ENCODE measurements at regions not wholly inside any gene's neighbourhood (a gene's known extent, or its start where the extent isn't known, plus 50 kb on each side); places are given as distances from the start of the nearest gene placed in this dataset.

- Histone ChIP-seq H3K9me3 (ENCODE audit: control insufficient read depth, insufficient read depth, low read length) (no peaks in the 10 kb centered on the region), H3K27ac (ENCODE audit: low read depth, low read length) (no peak overlapping the region)
Observed at GRCh38 chr3:17836919-17837318, 94.5 kb upstream of the TBC1D5 start.

DNA sequence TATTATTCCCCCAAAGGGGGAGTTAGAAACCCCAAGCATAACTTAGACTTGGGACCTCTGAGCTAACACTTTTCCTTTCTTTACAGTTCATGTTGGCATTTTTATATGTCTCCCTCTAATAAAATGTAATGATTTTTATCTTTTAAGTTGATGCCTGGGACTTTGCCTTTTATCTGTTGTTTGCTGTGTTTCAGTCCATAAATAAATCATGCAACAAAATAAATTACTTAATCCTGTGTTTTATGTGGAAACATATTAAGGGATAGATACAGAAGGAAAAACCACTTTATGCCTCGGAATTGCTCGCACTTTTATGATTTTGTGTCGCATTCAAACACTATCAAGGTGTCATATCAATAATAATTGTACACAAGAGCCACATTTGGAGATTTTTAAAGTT, 93.7 kb upstream of the TBC1D5 start:
- Histone ChIP-seq H3K4me3 (ENCODE audit: low read depth, low read length) (no peak overlapping the region), H3K9ac (ENCODE audit: low read depth, low read length) (no peak overlapping the region), H3K36me3 (ENCODE audit: control insufficient read depth, insufficient read depth, low read length) (no peaks in the 10 kb centered on the region), H3K4me1 (ENCODE audit: control insufficient read depth, insufficient read depth, low read length) (peaks cover 18% of the 10 kb centered on the region), H3K27me3 (ENCODE audit: control insufficient read depth, insufficient read depth, low read length) (no peaks in the 10 kb centered on the region), H3K9me3 (ENCODE audit: control insufficient read depth, insufficient read depth, low read length) (no peaks in the 10 kb centered on the region), H3K27ac (ENCODE audit: low read depth, low read length) (no peak overlapping the region)

More at GRCh38 chr3:17836919-17837318, 94.5 kb upstream of the TBC1D5 start:
- Histone ChIP-seq H3K27me3 (ENCODE audit: control insufficient read depth, insufficient read depth, low read length) (no peaks in the 10 kb centered on the region), H3K4me3 (ENCODE audit: low read depth, low read length) (no peak overlapping the region), H3K9ac (ENCODE audit: low read depth, low read length) (no peak overlapping the region), H3K4me1 (ENCODE audit: control insufficient read depth, insufficient read depth, low read length) (peaks cover 18% of the 10 kb centered on the region), H3K36me3 (ENCODE audit: control insufficient read depth, insufficient read depth, low read length) (no peaks in the 10 kb centered on the region)

DNA sequence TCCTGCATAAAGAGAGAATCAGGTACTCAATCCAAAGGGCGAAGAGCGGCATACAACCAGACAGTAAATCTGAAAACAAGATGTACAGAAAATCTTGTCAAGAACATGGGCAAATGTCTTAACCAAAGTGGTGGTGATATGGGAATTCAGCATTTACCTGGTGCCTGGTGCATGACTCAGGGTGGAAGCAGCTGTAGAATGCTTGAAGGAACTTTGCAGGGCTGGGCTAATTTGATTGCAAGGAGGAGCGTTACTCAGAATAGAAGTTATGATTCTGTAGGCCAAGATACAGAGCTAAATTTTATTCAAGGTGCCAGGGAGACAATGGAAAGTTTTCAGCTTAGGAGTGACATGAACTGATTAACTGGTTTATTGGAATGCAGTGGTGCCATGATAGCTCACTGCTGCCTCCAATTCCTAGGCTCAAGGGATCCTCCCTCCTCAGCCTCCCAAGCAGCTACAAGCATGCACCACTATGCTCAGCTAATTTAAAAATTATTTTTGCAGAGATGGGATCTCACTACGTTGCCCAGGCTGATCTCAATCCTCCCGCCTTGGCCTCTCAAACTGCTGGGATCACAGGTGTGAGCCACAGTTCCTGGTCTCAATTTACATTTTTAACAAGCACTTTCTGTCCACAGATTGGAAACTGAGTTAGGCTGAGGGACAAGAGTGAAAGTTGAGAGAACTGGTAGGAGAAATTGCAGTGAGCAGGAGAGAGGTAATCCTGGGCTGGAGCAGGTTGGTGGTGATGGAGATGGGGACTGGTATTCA, 91.5 kb upstream of the TBC1D5 start:
- peaks cover 12% of the 10 kb centered on the region; the same call in 1 of the 2 replicates for H3K4me1 ChIP-seq (ENCODE audit: control insufficient read depth, insufficient read depth, low read length)
- no peak overlapping the region for H3K4me3 ChIP-seq (ENCODE audit: low read depth, low read length)
- no peaks in the 10 kb centered on the region for H3K36me3 ChIP-seq (ENCODE audit: control insufficient read depth, insufficient read depth, low read length)
- H3K27me3 ChIP-seq (ENCODE audit: control insufficient read depth, insufficient read depth, low read length): no peaks in the 10 kb centered on the region
- H3K9me3 ChIP-seq (ENCODE audit: control insufficient read depth, insufficient read depth, low read length): no peaks in the 10 kb centered on the region
- H3K27ac ChIP-seq (ENCODE audit: low read depth, low read length): no peak overlapping the region
- H3K9ac ChIP-seq (ENCODE audit: low read depth, low read length): no peak overlapping the region

DNA sequence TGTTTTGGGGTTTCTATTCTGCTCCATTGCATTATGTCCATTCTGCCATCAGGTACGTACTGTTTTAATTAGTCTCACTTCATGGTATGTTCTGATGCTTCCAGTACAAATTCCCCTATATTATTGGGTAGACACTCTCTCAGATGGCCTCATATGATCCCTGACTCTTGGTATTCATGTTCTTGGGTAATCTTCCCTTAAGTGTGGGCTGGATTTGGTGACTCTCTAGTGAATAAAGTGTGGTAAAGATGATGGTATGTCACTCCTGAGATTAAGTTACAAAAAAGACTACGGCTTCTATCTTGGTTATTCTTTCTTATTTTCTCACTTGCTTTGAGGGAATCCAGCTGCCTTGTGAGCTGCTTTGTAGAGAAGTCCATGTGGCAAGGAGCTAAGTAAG, 89.6 kb upstream of the TBC1D5 start:
- Histone ChIP-seq H3K4me1 (ENCODE audit: control insufficient read depth, insufficient read depth, low read length) (peaks cover 5% of the 10 kb centered on the region; the same call in 1 of the 2 replicates), H3K27ac (ENCODE audit: low read depth, low read length) (no peak overlapping the region), H3K27me3 (ENCODE audit: control insufficient read depth, insufficient read depth, low read length) (no peaks in the 10 kb centered on the region), H3K4me3 (ENCODE audit: low read depth, low read length) (no peak overlapping the region), H3K36me3 (ENCODE audit: control insufficient read depth, insufficient read depth, low read length) (no peaks in the 10 kb centered on the region), H3K9ac (ENCODE audit: low read depth, low read length) (no peak overlapping the region), H3K9me3 (ENCODE audit: control insufficient read depth, insufficient read depth, low read length) (no peaks in the 10 kb centered on the region)

GRCh38 chr3:17831366-17831765, 88.9 kb upstream of the TBC1D5 start:
- Histone ChIP-seq H3K27me3 (ENCODE audit: control insufficient read depth, insufficient read depth, low read length) (no peaks in the 10 kb centered on the region), H3K27ac (ENCODE audit: low read depth, low read length) (no peak overlapping the region), H3K9ac (ENCODE audit: low read depth, low read length) (no peak overlapping the region), H3K9me3 (ENCODE audit: control insufficient read depth, insufficient read depth, low read length) (no peaks in the 10 kb centered on the region), H3K4me1 (ENCODE audit: control insufficient read depth, insufficient read depth, low read length) (no peaks in the 10 kb centered on the region), H3K36me3 (ENCODE audit: control insufficient read depth, insufficient read depth, low read length) (no peaks in the 10 kb centered on the region), H3K4me3 (ENCODE audit: low read depth, low read length) (no peak overlapping the region)

DNA sequence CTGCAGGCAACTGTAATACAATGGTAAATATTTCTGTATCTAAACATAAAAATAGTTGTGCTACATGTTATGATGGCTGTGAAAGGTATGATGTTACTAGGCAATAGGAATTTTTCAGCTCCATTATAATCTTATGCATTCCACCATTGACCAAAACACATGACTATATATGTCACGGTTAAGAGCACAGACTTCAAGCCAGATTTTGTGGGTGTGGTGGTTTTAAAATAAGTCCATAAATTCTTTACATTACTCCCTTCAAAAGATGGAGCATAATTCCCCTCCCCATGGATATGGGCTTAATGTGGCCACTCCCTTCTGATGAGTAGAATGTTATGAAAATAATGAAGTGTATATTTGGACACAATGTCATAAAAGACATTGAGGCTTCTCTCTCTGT, 88.4 kb upstream of the TBC1D5 start:
- Histone ChIP-seq H3K27me3 (ENCODE audit: control insufficient read depth, insufficient read depth, low read length) (no peaks in the 10 kb centered on the region), H3K27ac (ENCODE audit: low read depth, low read length) (no peak overlapping the region), H3K36me3 (ENCODE audit: control insufficient read depth, insufficient read depth, low read length) (no peaks in the 10 kb centered on the region), H3K4me3 (ENCODE audit: low read depth, low read length) (no peak overlapping the region), H3K9me3 (ENCODE audit: control insufficient read depth, insufficient read depth, low read length) (no peaks in the 10 kb centered on the region), H3K9ac (ENCODE audit: low read depth, low read length) (no peak overlapping the region), H3K4me1 (ENCODE audit: control insufficient read depth, insufficient read depth, low read length) (no peaks in the 10 kb centered on the region)

GRCh38 chr3:17828388-17828787, 86.0 kb upstream of the TBC1D5 start:
- Histone ChIP-seq H3K27me3 (ENCODE audit: control insufficient read depth, insufficient read depth, low read length) (no peaks in the 10 kb centered on the region), H3K9me3 (ENCODE audit: control insufficient read depth, insufficient read depth, low read length) (no peaks in the 10 kb centered on the region), H3K9ac (ENCODE audit: low read depth, low read length) (no peak overlapping the region), H3K4me1 (ENCODE audit: control insufficient read depth, insufficient read depth, low read length) (no peaks in the 10 kb centered on the region), H3K27ac (ENCODE audit: low read depth, low read length) (no peak overlapping the region), H3K4me3 (ENCODE audit: low read depth, low read length) (no peak overlapping the region), H3K36me3 (ENCODE audit: control insufficient read depth, insufficient read depth, low read length) (no peaks in the 10 kb centered on the region)

DNA sequence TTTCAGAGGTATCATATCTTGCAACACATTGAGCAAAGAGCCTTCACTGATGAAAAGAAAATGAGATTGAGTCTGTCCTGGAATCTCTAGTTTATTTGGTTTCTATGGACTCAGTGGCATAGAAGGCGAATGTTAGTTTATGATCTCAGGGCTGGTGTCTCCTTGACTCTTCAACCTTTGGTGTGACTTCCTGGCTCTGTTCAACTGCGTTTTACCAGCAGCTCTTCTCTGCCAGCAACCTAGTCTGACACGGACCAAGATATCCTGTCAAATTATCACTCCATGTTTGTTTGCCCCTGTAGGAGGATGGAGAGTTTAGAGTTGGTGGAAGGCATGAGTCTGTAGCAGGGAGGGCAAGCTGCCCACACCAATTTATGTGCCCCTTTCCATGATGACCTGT, 82.9 kb upstream of the TBC1D5 start:
- H3K9me3 ChIP-seq (ENCODE audit: control insufficient read depth, insufficient read depth, low read length): no peaks in the 10 kb centered on the region
- H3K36me3 ChIP-seq (ENCODE audit: control insufficient read depth, insufficient read depth, low read length): no peaks in the 10 kb centered on the region
- H3K4me1 ChIP-seq (ENCODE audit: control insufficient read depth, insufficient read depth, low read length): no peaks in the 10 kb centered on the region
- H3K9ac ChIP-seq (ENCODE audit: low read depth, low read length): no peak overlapping the region
- H3K27ac ChIP-seq (ENCODE audit: low read depth, low read length): no peak overlapping the region
- H3K4me3 ChIP-seq (ENCODE audit: low read depth, low read length): no peak overlapping the region
- H3K27me3 ChIP-seq (ENCODE audit: control insufficient read depth, insufficient read depth, low read length): no peaks in the 10 kb centered on the region

GRCh38 chr3:17823816-17824215, 81.4 kb upstream of the TBC1D5 start:
- H3K4me3 ChIP-seq (ENCODE audit: low read depth, low read length): no peak overlapping the region
- H3K9ac ChIP-seq (ENCODE audit: low read depth, low read length): no peak overlapping the region
- no peaks in the 10 kb centered on the region for H3K4me1 ChIP-seq (ENCODE audit: control insufficient read depth, insufficient read depth, low read length)
- H3K27me3 ChIP-seq (ENCODE audit: control insufficient read depth, insufficient read depth, low read length): no peaks in the 10 kb centered on the region
- H3K27ac ChIP-seq (ENCODE audit: low read depth, low read length): no peak overlapping the region
- H3K9me3 ChIP-seq (ENCODE audit: control insufficient read depth, insufficient read depth, low read length): no peaks in the 10 kb centered on the region
- H3K36me3 ChIP-seq (ENCODE audit: control insufficient read depth, insufficient read depth, low read length): no peaks in the 10 kb centered on the region

DNA sequence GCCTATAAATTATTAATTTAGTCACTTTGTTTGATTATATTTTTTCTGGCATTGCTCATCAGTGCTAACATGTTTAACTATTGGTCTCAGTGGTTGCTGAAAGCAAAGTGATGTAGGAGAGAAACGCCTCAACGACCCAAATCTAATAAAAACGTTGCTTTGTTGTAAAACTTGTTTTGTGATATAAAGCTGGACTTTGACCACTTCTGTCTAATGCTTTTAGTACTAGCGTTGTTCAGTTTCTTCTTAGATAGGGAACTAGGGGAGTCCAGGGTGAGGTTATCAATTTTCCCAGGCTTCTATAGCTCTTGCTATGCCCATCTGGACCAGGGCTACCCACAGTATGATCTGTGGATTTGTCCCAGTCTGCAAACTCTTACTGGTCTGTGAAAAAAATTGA, 80.6 kb upstream of the TBC1D5 start:
- Histone ChIP-seq H3K36me3 (ENCODE audit: control insufficient read depth, insufficient read depth, low read length) (no peaks in the 10 kb centered on the region), H3K9ac (ENCODE audit: low read depth, low read length) (no peak overlapping the region), H3K9me3 (ENCODE audit: control insufficient read depth, insufficient read depth, low read length) (no peaks in the 10 kb centered on the region; the same call in 1 of the 2 replicates)

GRCh38 chr3:17820704-17821103, 78.3 kb upstream of the TBC1D5 start:
- H3K9me3 ChIP-seq (ENCODE audit: control insufficient read depth, insufficient read depth, low read length): no peaks in the 10 kb centered on the region; the same call in 1 of the 2 replicates
- H3K4me1 ChIP-seq (ENCODE audit: control insufficient read depth, insufficient read depth, low read length): no peaks in the 10 kb centered on the region
- H3K27me3 ChIP-seq (ENCODE audit: control insufficient read depth, insufficient read depth, low read length): no peaks in the 10 kb centered on the region
- no peak overlapping the region for H3K9ac ChIP-seq (ENCODE audit: low read depth, low read length)
- no peak overlapping the region for H3K27ac ChIP-seq (ENCODE audit: low read depth, low read length)
- no peak overlapping the region for H3K4me3 ChIP-seq (ENCODE audit: low read depth, low read length)
- no peaks in the 10 kb centered on the region for H3K36me3 ChIP-seq (ENCODE audit: control insufficient read depth, insufficient read depth, low read length)

More for the DNA sequence above, 80.6 kb upstream of the TBC1D5 start:
- no peaks in the 10 kb centered on the region for H3K27me3 ChIP-seq (ENCODE audit: control insufficient read depth, insufficient read depth, low read length)
- no peak overlapping the region for H3K4me3 ChIP-seq (ENCODE audit: low read depth, low read length)
- H3K27ac ChIP-seq (ENCODE audit: low read depth, low read length): no peak overlapping the region
- no peaks in the 10 kb centered on the region for H3K4me1 ChIP-seq (ENCODE audit: control insufficient read depth, insufficient read depth, low read length)

Measured in HUES48 (cell line).